ENCODE measurements at regions not wholly inside any gene's neighbourhood (a gene's known extent, or its start where the extent isn't known, plus 50 kb on each side); places are given as distances from the start of the nearest gene placed in this dataset.

GRCh38 chr17:17410357-17410756, 66.4 kb upstream of the MED9 start:
- Histone ChIP-seq H3K4me1 (replicated peaks in 1 of 2; ENCODE audit: control insufficient read depth in 2 of 2, insufficient read depth in 2 of 2, low read length in 2 of 2) (peaks cover 0 to 3% of the 10 kb centered on the region in 2 experiments; a peak in 2 of 5 replicates), H3K9me1 (ENCODE audit: control insufficient read depth, insufficient read depth, low read length) (no peaks in the 10 kb centered on the region), H3K36me3 (ENCODE audit: control insufficient read depth, insufficient read depth, low read length) (no peaks in the 10 kb centered on the region), H3K27me3 (ENCODE audit: control insufficient read depth in 2 of 2, insufficient read depth in 2 of 2, low read length in 2 of 2) (peaks cover 0 to 31% of the 10 kb centered on the region in 2 experiments; a peak in 2 of 5 replicates), H4K20me1 (replicated peaks; ENCODE audit: control insufficient read depth, insufficient read depth, low read length) (no peaks in the 10 kb centered on the region), H3K9ac (ENCODE audit: insufficient read depth in 1 of 2, low read depth in 2 of 2, low read length in 2 of 2) (no peak overlapping the region), H3K4me3 (no peak overlapping the region), H3K27ac (ENCODE audit: extremely low read depth, low read depth, low read length) (no peak overlapping the region), H2AFZ (ENCODE audit: low read depth, low read length) (no peak overlapping the region), H3K79me2 (ENCODE audit: control insufficient read depth, insufficient read depth, low read length) (no peaks in the 10 kb centered on the region), H3K4me2 (ENCODE audit: insufficient read depth, low read length) (no peak overlapping the region), H3K9me3 (replicated peaks; ENCODE audit: control insufficient read depth, insufficient read depth, low read depth, low read length) (no peaks in the 10 kb centered on the region)
- DNase-seq (ENCODE audit: extremely low read depth in 1 of 4, low spot score in 3 of 4): no peak
- 19% methylated on average over 4 of the region's 6 CpGs for WGBS (ENCODE audit: insufficient coverage, low coverage, missing lambda C conversion rate)
- no peak for ATAC-seq
- in situ Hi-C loops (cut with MboI): no loop called here
- CTCF ChIA-PET (ENCODE audit: low intra/inter-chr PET ratio): no interaction called here
- no TSS peak for BruUV-seq (replicated peaks)
- FAIRE-seq: no peak
- POLR2A ChIA-PET: interaction anchor here (0.6 to 0.9 kb wide), 2 partner anchors 17 to 30 kb away, joined by 3 read pairs; no protein-coding TSS in a partner anchor
- intact Hi-C loops (cut with micrococcal nuclease): no loop called here
- TF ChIP-seq RAD51 (IDR thresholded peaks at IDR 0.05; ENCODE audit: borderline replicate concordance, low read depth) (no peak), NFE2 (IDR thresholded peaks at IDR 0.05; ENCODE audit: low read depth) (no peak), ZNF778 (CRISPR knock-in tag; IDR thresholded peaks at IDR 0.05) (no peak), ARID4B (CRISPR knock-in tag; IDR thresholded peaks at IDR 0.05) (no peak), ARNT (IDR thresholded peaks at IDR 0.05) (no peak), PPARD (CRISPR knock-in tag; IDR thresholded peaks at IDR 0.05) (no peak), FOXP1 (CRISPR knock-in tag; IDR thresholded peaks at IDR 0.05) (no peak), ZFPM2 (CRISPR knock-in tag; IDR thresholded peaks at IDR 0.05) (no peak), CTCFL (IDR thresholded peaks at IDR 0.05; ENCODE audit: borderline replicate concordance, insufficient read depth, low read depth, low read length, poor library complexity, severe bottlenecking) (no peak), MXI1 (IDR thresholded peaks at IDR 0.05; ENCODE audit: low read depth, low read length) (no peak), GATAD2B (IDR thresholded peaks at IDR 0.05; ENCODE audit: borderline replicate concordance) (no peak), ARID1B (IDR thresholded peaks at IDR 0.05) (no peak), LEF1 (IDR thresholded peaks at IDR 0.05) (no peak), ZNF24 (IDR thresholded peaks at IDR 0.05) (no peak), ZNF316 (IDR thresholded peaks at IDR 0.05) (no peak), ILK (tag; IDR thresholded peaks at IDR 0.05; ENCODE audit: borderline replicate concordance, low read depth) (no peak)
- TF ChIP-seq, protein P1, sequence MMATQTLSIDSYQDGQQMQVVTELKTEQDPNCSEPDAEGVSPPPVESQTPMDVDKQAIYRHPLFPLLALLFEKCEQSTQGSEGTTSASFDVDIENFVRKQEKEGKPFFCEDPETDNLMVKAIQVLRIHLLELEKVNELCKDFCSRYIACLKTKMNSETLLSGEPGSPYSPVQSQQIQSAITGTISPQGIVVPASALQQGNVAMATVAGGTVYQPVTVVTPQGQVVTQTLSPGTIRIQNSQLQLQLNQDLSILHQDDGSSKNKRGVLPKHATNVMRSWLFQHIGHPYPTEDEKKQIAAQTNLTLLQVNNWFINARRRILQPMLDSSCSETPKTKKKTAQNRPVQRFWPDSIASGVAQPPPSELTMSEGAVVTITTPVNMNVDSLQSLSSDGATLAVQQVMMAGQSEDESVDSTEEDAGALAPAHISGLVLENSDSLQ (IDR thresholded peaks at IDR 0.05): no peak
